HG03342 (cell line): ENCODE measurements at regions not wholly inside any gene's neighbourhood (a gene's known extent, or its start where the extent isn't known, plus 50 kb on each side); places are given as distances from the start of the nearest gene placed in this dataset.
A peak's percentile ranks its signal among the peaks of the same experiment; 100 is the strongest.

ENCODE experiments used
- ATAC-seq: cut with Tn5 transposase; IDR thresholded peaks from one replicate; pipeline ENCODE4 v1.9.1; 2021; ENCODE audit warnings: mild to moderate bottlenecking, moderate library complexity; ENCODE audit not compliant: unreplicated experiment

DNA sequence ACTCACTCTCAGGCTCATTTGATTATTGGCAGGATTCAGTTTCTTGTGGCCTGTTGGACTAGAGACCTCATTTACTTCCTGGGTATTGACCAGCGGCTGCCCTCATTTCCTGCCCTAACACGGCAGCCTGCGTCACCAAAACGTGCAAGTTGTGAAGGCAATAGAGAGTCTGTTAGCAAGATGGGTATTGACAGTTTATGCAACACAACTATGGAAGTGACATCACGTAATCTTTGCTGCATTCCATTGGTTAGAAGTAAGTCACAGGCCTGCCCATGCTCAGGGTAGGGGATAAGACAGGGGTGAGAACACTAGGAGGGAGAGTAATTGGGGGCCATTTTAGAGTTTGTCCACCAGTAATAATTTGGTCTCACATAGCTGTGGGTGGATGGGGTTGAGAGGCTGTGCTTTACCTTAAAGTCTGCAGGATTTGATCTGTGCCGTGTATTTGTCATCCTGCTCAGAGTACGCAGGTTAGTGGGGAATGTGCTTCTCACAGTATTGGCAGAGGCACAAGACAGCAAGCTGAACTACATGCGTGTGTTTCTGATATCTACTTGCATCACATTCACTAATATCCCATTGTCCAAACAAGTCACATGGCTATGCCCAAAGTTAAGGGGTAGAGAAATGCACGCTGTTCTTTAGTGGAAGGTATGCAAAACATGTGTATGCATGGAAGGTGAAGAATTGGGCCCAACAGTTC lies 83.3 kb downstream of the EDEM1 start:
- ATAC-seq, result no peak

- ATAC-seq, result no peak
These were observed 83.8 kb downstream of the EDEM1 start for GRCh38 chr3:5271372-5271683.

DNA sequence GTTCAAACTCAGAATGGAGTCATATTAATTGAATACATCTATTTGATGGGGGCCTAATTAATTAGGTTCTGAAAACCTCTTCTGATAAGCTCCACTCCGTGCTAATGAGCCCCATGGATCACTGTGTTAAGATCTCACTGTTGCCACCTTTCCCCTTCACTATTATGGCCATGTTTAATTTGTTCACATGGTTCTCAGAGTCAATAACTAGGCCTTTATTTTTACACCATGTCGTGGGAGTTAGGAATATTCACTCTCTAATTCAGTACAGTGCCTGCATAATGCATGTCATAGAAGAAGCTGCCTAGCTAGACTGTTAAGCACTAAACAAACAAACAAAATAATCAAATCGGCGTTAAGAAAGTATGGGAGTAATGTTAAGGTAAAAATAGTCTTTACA lies 84.9 kb downstream of the EDEM1 start:
- ATAC-seq, result no peak

GRCh38 chr3:5274091-5274490 lies 86.6 kb downstream of the EDEM1 start:
- ATAC-seq, result no peak

GRCh38 chr3:5275529-5275928 lies 88.0 kb downstream of the EDEM1 start:
- no peak for ATAC-seq

- ATAC-seq, result no peak
These were observed 89.4 kb downstream of the EDEM1 start for GRCh38 chr3:5276934-5277333.

- ATAC-seq, result no peak
These were observed 90.2 kb downstream of the EDEM1 start for GRCh38 chr3:5277612-5278236.

- no peak for ATAC-seq
These were observed 91.2 kb downstream of the EDEM1 start for GRCh38 chr3:5278666-5279065.

- ATAC-seq, result no peak
These were observed 95.2 kb downstream of the EDEM1 start for GRCh38 chr3:5282703-5283102.

- no peak for ATAC-seq
These were observed 97.9 kb downstream of the EDEM1 start for GRCh38 chr3:5285439-5285838.

- no peak for ATAC-seq
These were observed 103.4 kb downstream of the EDEM1 start for GRCh38 chr3:5290915-5291314.

GRCh38 chr3:5292512-5292911 lies 105.0 kb downstream of the EDEM1 start:
- no peak for ATAC-seq

DNA sequence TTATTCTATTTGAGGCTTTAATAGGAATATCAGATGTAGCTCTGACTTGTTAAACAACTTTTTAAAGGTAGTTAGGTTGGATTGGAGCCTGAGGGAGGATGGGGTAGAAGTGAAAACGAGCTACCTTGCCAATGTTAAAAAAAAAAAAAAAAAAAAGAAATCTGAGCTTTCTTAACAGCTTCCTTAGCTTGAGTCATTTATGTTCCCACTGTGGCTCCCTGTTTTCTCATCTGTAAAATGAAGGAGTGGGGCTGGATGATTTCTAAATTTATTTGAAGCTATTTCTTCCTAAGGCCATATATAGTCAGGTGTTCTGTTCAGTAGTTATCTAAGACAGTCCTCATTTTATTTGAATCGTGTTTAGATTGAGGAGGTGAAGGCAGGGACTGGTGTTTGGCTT lies 105.7 kb downstream of the EDEM1 start:
- ATAC-seq, result no peak

DNA sequence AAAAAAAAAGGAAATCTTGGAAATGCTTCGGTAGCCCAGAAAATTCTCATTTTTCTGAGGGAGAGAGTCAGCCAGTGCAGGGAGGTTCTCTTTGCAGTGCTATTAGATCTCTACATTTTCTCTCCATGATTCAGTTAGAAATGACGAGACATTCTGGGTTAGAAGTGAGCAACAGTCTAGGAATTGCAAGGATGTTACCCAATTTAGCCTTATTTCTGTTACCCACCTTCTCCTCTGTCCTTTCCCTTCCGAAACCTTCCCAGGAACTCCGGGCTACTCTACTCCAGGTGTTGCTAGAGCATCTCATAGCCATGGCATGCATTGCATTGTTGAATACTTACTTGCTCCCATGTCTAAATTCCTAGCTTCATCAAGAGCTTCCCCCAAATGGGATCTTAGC lies 106.8 kb downstream of the EDEM1 start:
- ATAC-seq, result no peak

GRCh38 chr3:5295191-5295690 lies 107.7 kb downstream of the EDEM1 start:
- ATAC-seq, result no peak

DNA sequence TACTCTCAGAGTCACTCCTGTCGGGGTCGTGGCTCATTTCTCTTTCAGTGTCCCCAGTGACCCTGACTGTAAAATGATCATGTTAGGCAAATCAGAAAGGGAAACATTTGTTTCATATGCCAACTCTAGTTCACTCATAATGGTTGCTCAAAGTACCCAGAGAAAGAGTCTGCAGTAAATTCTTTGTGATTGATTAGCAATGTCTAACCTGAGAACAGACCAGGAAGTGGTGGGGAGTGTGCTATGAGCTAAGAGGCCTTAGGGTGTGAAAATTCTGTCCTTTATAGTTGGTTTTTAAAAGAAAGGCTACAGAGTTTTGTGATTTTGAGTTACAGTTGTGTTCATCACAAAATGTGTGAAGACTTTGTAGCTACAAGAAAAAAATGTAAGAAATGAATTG lies 108.9 kb downstream of the EDEM1 start:
- no peak for ATAC-seq

GRCh38 chr3:5297895-5298294 lies 110.4 kb downstream of the EDEM1 start:
- ATAC-seq, result peak; percentile 14

GRCh38 chr3:5298453-5298852 lies 110.9 kb downstream of the EDEM1 start:
- ATAC-seq, result peak; percentile 99

DNA sequence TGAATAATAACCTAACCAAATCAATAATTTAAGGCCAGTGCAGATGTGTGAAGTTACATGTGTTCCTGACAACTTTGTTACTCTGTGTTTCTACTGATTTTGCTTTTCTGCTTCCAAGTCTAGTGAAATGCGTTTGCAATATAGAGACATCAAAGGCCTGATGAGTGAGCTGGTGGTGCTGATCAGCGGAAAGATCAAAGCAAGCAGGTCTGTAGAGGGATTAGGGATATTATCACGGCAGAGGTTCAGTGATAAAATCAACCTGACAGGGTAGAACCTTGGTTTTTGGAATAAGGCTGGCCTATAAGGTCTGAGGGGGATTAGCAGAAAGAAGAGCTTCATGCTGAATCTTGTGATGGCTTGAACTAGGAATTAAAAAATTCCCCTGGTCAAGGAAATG lies 111.7 kb downstream of the EDEM1 start:
- no peak for ATAC-seq

- ATAC-seq, result no peak
These were observed 113.1 kb downstream of the EDEM1 start for GRCh38 chr3:5300638-5301037.

DNA sequence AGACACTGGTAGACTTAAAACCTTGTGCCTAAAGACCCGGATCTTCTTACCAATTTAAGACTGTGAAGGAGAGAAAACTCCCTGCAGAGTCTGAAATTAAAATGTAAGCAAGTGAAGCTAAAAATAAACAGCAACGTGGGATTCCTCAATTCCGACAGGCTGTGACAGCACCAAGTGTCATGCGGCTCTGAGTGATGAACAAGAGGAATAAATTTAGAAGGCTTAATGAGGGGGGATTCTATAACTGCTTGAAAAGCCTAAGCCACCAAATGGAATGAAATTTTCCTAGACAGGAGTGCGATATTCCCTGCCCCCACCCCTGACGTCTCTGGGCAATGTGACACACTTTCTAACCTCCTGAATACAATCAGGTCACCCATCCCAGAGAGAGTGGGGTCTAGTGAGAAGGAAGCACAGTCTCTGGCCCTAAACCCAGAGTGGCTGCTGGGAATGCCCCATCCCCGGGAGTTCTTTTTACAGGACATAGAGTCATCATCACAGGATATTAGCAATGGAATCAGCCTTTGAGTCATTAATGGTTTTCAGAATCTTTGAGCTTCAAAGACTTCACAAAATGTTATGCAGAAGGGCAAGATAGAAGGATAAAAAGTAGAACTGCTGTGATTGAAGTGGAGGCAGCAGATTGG lies 114.3 kb downstream of the EDEM1 start:
- no peak for ATAC-seq

- ATAC-seq, result no peak
These were observed 115.2 kb downstream of the EDEM1 start for GRCh38 chr3:5302661-5303060.
